PC-3 (cell line): ENCODE measurements at regions not wholly inside any gene's neighbourhood (a gene's known extent, or its start where the extent isn't known, plus 50 kb on each side); places are given as distances from the start of the nearest gene placed in this dataset.

ENCODE experiments used
- ATAC-seq: fragments of 200-7000 bp; cut with Tn5 transposase; 2 replicates; pipeline ENCODE4 v1.9.1; 2020; ENCODE audit warnings: mild to moderate bottlenecking, moderate library complexity
- BruUV-seq: library from RNA; stranded (reverse); fragments of 400-500 nt; replicated peaks from 2 replicates; lab custom pipeline; 2021; lab: Mats Ljungman, UMichigan
- CTCF ChIA-PET: fragments of 300-600 bp; sonication (Branson Sonifier 250); formaldehyde crosslinking; loops from one replicate; lab custom pipeline; 2022; ENCODE audit warnings: antibody characterized with exemption; lab: Charles Lee
- POLR2A ChIA-PET: fragments of 300-600 bp; sonication (Branson Sonifier 250); formaldehyde crosslinking; loops from one replicate; lab custom pipeline; 2022; ENCODE audit warnings: antibody characterized with exemption; ENCODE audit not compliant: unreplicated experiment; lab: Charles Lee
- DNase-seq: peaks from one replicate; pipeline ENCODE4 v3.0.0-alpha.2; 2015
- H2AFZ ChIP-seq: fragments of 300-600 bp; sonication (generic); 2 replicates; pipeline ENCODE4 v1.6.0; 2016; ENCODE audit warnings: antibody characterized with exemption, low read length
- H3F3A ChIP-seq: fragments of 300-600 bp; sonication (generic); one replicate; pipeline ENCODE4 v1.6.0; 2017; ENCODE audit warnings: antibody characterized with exemption, low read length, control low read depth, mild to moderate bottlenecking; ENCODE audit not compliant: unreplicated experiment
- H3K27ac ChIP-seq: fragments of 300-600 bp; sonication (generic); 2 replicates; pipeline ENCODE4 v1.5.1; 2016; ENCODE audit warnings: mild to moderate bottlenecking, low read length
- H3K27me3 ChIP-seq: fragments of 300-600 bp; sonication (generic); 2 replicates; pipeline ENCODE4 v1.6.1; 2016; ENCODE audit warnings: low read length, mixed read lengths
- H3K36me3 ChIP-seq: fragments of 300-600 bp; sonication (generic); 2 replicates; pipeline ENCODE4 v1.6.1; 2016; ENCODE audit warnings: low read depth, mixed run types, low read length, mixed read lengths
- H3K4me1 ChIP-seq: fragments of 300-600 bp; sonication (generic); 2 replicates; pipeline ENCODE4 v1.5.1; 2016; ENCODE audit warnings: low read length; ENCODE audit not compliant: insufficient read depth
- H3K4me2 ChIP-seq: fragments of 300-600 bp; sonication (generic); 2 replicates; pipeline ENCODE4 v1.6.0; 2016; ENCODE audit warnings: low read length
- H3K4me3 ChIP-seq: fragments of 300-600 bp; sonication (generic); 2 replicates; pipeline ENCODE4 v1.5.1; 2016; ENCODE audit warnings: mild to moderate bottlenecking, low read length, mixed read lengths
- H3K79me2 ChIP-seq: fragments of 300-600 bp; sonication (generic); 2 replicates; pipeline ENCODE4 v1.6.1; 2017; ENCODE audit warnings: low read length, mixed read lengths
- H3K9ac ChIP-seq: fragments of 300-600 bp; sonication (generic); 2 replicates; pipeline ENCODE4 v1.6.0; 2016; ENCODE audit warnings: mild to moderate bottlenecking, low read length
- H3K9me2 ChIP-seq: fragments of 300-600 bp; sonication (generic); replicated peaks from 2 replicates; pipeline ENCODE4 v1.6.1; 2016; ENCODE audit warnings: mixed run types, low read length, mixed read lengths
- H3K9me3 ChIP-seq: fragments of 300-600 bp; sonication (generic); 2 replicates; pipeline ENCODE4 v1.6.1; 2016; ENCODE audit warnings: low read length, mixed read lengths
- H4K20me1 ChIP-seq: fragments of 300-600 bp; sonication (generic); 2 replicates; pipeline ENCODE4 v1.6.1; 2016; ENCODE audit warnings: low read length, mixed read lengths
- EZH2 ChIP-seq: fragments of 300-600 bp; sonication (generic); IDR thresholded peaks from one replicate; pipeline ENCODE4 v1.6.1; 2017; ENCODE audit warnings: antibody characterized with exemption, mild to moderate bottlenecking, low read length; ENCODE audit not compliant: unreplicated experiment
- EZH2phosphoT487 ChIP-seq: fragments of 300-600 bp; sonication (generic); IDR thresholded peaks from 2 replicates; pipeline ENCODE4 v1.6.1; 2018; ENCODE audit warnings: mild to moderate bottlenecking, antibody characterized with exemption, low read length, borderline replicate concordance
- intact Hi-C: fragments of 100-400 bp; cut with micrococcal nuclease; formaldehyde crosslinking; loops from 2 replicates; pipeline ENCODE4 v1.9.0; 2023
- TF ChIP-seq, protein P1 (sequence below): fragments of 300-600 bp; sonication (generic); conservative IDR thresholded peaks from 2 replicates; pipeline ENCODE4 v1.5.1; 2017; ENCODE audit warnings: antibody characterized with exemption, low read depth, mild to moderate bottlenecking, low read length

DNA sequence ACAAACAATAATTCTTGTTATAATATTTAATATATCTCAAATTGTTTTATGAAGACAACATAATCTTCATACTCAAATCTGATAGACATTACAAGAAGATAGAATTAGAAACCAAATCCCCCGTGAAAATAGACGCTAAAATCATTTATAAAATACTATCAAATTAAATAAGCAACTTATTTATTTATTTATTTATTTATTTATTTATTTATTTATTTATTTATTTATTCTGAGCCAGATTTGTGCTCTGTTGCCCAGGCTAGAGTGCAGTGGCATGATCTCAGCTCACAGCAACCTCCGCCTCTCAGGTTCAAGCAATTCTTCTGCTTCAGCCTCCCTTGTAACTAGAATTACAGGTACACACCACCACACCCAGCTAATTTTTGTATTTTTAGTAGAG, 294.9 kb upstream of the MAGEC2 start:
- Histone ChIP-seq H3K9me3 (no peaks in the 10 kb centered on the region), H2AFZ (no peak overlapping the region), H3K36me3 (no peaks in the 10 kb centered on the region), H3K27ac (no peak overlapping the region), H3F3A (no peaks in the 10 kb centered on the region), H3K27me3 (no peaks in the 10 kb centered on the region), H3K4me1 (peaks cover 21% of the 10 kb centered on the region), H3K9ac (no peak overlapping the region), H4K20me1 (no peaks in the 10 kb centered on the region), H3K9me2 (no peaks in the 10 kb centered on the region), H3K79me2 (no peaks in the 10 kb centered on the region), H3K4me2 (no peak overlapping the region), H3K4me3 (no peak overlapping the region)
- BruUV-seq, result no TSS peak
- ChIA-PET CTCF (no interaction called here), POLR2A (no interaction called here)
- TF ChIP-seq, protein P1, sequence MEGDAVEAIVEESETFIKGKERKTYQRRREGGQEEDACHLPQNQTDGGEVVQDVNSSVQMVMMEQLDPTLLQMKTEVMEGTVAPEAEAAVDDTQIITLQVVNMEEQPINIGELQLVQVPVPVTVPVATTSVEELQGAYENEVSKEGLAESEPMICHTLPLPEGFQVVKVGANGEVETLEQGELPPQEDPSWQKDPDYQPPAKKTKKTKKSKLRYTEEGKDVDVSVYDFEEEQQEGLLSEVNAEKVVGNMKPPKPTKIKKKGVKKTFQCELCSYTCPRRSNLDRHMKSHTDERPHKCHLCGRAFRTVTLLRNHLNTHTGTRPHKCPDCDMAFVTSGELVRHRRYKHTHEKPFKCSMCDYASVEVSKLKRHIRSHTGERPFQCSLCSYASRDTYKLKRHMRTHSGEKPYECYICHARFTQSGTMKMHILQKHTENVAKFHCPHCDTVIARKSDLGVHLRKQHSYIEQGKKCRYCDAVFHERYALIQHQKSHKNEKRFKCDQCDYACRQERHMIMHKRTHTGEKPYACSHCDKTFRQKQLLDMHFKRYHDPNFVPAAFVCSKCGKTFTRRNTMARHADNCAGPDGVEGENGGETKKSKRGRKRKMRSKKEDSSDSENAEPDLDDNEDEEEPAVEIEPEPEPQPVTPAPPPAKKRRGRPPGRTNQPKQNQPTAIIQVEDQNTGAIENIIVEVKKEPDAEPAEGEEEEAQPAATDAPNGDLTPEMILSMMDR, result no peak
- TF ChIP-seq EZH2 (no peak), EZH2phosphoT487 (no peak)
- DNase-seq, result no peak
- ATAC-seq, result no peak
- intact Hi-C loops, result no loop called here

DNA sequence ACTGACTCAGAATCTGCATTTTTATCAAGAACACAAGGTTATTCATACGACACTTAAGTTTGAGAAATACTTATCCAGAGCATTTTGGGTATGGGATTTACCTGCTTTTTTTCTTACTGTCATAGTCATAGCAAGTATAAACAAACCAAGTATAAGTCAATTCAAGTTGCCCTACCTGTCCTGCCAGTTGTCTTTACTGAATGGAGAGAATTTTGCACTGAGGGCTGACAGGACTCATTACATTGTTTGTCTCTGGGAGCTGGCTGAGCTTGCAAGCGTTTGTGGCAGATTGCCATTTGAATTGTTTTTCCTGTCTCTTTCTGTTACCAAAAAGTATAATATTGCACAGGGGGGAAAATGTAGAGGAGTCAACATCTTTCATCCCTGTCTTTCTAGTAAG, 278.9 kb upstream of the MAGEC2 start:
- Histone ChIP-seq H3K4me2 (peak overlapping the region; percentile 64), H4K20me1 (no peaks in the 10 kb centered on the region), H2AFZ (no peak overlapping the region), H3K36me3 (no peaks in the 10 kb centered on the region), H3K9me2 (no peaks in the 10 kb centered on the region), H3K27me3 (no peaks in the 10 kb centered on the region), H3K27ac (no peak overlapping the region), H3F3A (no peaks in the 10 kb centered on the region), H3K9ac (no peak overlapping the region), H3K4me3 (no peak overlapping the region), H3K4me1 (peaks cover 8% of the 10 kb centered on the region), H3K9me3 (no peaks in the 10 kb centered on the region), H3K79me2 (no peaks in the 10 kb centered on the region)
- peak; percentile 88 for DNase-seq
- BruUV-seq, result no TSS peak
- POLR2A ChIA-PET, result no interaction called here
- ATAC-seq, result no peak
- intact Hi-C loops, result no loop called here
- TF ChIP-seq, protein P1, result no peak
- no peak for TF ChIP-seq EZH2
- TF ChIP-seq EZH2phosphoT487, result no peak
- CTCF ChIA-PET, result no interaction called here

DNA sequence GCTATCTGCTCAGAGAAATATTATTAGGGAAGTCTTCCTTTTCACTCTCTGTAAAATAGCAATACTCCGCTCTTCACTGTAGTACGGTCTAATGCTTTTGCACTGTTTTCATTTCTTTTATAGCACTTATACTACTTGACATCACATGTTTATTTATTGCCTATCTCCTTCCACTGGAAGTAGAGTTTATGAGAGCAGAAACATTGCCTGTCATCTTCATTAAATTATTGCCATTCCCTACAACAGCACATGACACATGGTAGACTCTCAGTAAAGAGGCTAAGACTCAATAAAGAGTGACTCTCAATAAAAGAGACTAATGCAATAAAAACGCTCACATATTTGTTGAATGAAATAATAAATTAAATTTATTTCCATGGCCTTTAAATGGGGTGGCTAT, 241.3 kb upstream of the MAGEC2 start:
- Histone ChIP-seq H3K79me2 (no peaks in the 10 kb centered on the region), H3K27me3 (no peaks in the 10 kb centered on the region), H3K4me1 (no peaks in the 10 kb centered on the region), H3K4me3 (no peak overlapping the region), H3F3A (no peaks in the 10 kb centered on the region), H2AFZ (no peak overlapping the region), H4K20me1 (no peaks in the 10 kb centered on the region), H3K9ac (no peak overlapping the region), H3K4me2 (no peak overlapping the region), H3K36me3 (no peaks in the 10 kb centered on the region), H3K9me2 (no peaks in the 10 kb centered on the region), H3K27ac (no peak overlapping the region), H3K9me3 (no peaks in the 10 kb centered on the region)
- ATAC-seq (peak; percentile 43; the same call in 1 of the 2 replicates), DNase-seq (peak; percentile 2)
- TF ChIP-seq EZH2 (no peak), EZH2phosphoT487 (no peak)
- TF ChIP-seq, protein P1, result no peak
- intact Hi-C loops, result no loop called here
- ChIA-PET CTCF (no interaction called here), POLR2A (no interaction called here)
- BruUV-seq, result no TSS peak
